Calu3 (cell line): ENCODE measurements at regions not wholly inside any gene's neighbourhood (a gene's known extent, or its start where the extent isn't known, plus 50 kb on each side); places are given as distances from the start of the nearest gene placed in this dataset.

Experiments used
- BruUV-seq: library from RNA; stranded (reverse); fragments of 400-500 nt; replicated peaks from 2 replicates; lab custom pipeline; 2021; lab: Mats Ljungman, UMichigan
- CTCF ChIA-PET: fragments of 300-600 bp; sonication (Branson Sonifier 250); formaldehyde crosslinking; loops from one replicate; lab custom pipeline; 2022; ENCODE audit warnings: antibody characterized with exemption; lab: Charles Lee
- DNase-seq: peaks from one replicate; pipeline ENCODE4 v3.0.0; 2022
- H3K27ac Mint-ChIP-seq: one replicate; pipeline ENCODE4 v1.8.0; 2022; ENCODE audit warnings: mixed read lengths; ENCODE audit not compliant: unreplicated experiment
- H3K27me3 Mint-ChIP-seq: one replicate; pipeline ENCODE4 v1.8.0; 2022; ENCODE audit warnings: mixed read lengths; ENCODE audit not compliant: unreplicated experiment
- H3K36me3 Mint-ChIP-seq: one replicate; pipeline ENCODE4 v1.8.0; 2022; ENCODE audit warnings: mild to moderate bottlenecking, moderate library complexity, mixed read lengths; ENCODE audit not compliant: insufficient read depth, unreplicated experiment
- H3K4me1 Mint-ChIP-seq: one replicate; pipeline ENCODE4 v1.8.0; 2022; ENCODE audit warnings: mild to moderate bottlenecking, low read depth, mixed read lengths; ENCODE audit not compliant: unreplicated experiment
- H3K4me3 Mint-ChIP-seq: one replicate; pipeline ENCODE4 v1.8.0; 2022; ENCODE audit warnings: mild to moderate bottlenecking, low read depth, moderate library complexity, mixed read lengths; ENCODE audit not compliant: unreplicated experiment
- H3K9me3 Mint-ChIP-seq: one replicate; pipeline ENCODE4 v1.8.0; 2022; ENCODE audit warnings: low read depth, mixed read lengths; ENCODE audit not compliant: unreplicated experiment
- CTCF ChIP-seq: fragments of 200-600 bp; IDR thresholded peaks from one replicate; pipeline ENCODE4 v1.8.0; 2022; ENCODE audit warnings: antibody characterized with exemption; ENCODE audit not compliant: unreplicated experiment
- intact Hi-C: fragments of 100-400 bp; cut with micrococcal nuclease; formaldehyde crosslinking; loops from one replicate; pipeline ENCODE4 v1.10.0; 2022; ENCODE audit not compliant: unreplicated experiment

- no TSS peak for BruUV-seq
- Mint-ChIP-seq H3K4me1 (peaks cover 16% of the 10 kb centered on the region), H3K9me3 (no peaks in the 10 kb centered on the region), H3K27ac (no peak overlapping the region), H3K4me3 (no peak overlapping the region), H3K27me3 (no peaks in the 10 kb centered on the region), H3K36me3 (no peaks in the 10 kb centered on the region)
- TF ChIP-seq CTCF: no peak
- intact Hi-C loops: no loop called here
- no peak for DNase-seq
- CTCF ChIA-PET: no interaction called here
Measured at GRCh38 chr3:31312400-31312799, 220.3 kb upstream of the STT3B start.

GRCh38 chr3:31314258-31314657, 218.5 kb upstream of the STT3B start:
- Mint-ChIP-seq H3K36me3 (no peaks in the 10 kb centered on the region), H3K4me1 (peaks cover 16% of the 10 kb centered on the region), H3K27me3 (no peaks in the 10 kb centered on the region), H3K27ac (no peak overlapping the region), H3K4me3 (no peak overlapping the region), H3K9me3 (no peaks in the 10 kb centered on the region)
- CTCF ChIA-PET: interaction anchor here (0.5 to 0.7 kb wide), 2 partner anchors 269 to 559 kb away, joined by 3 read pairs; no protein-coding TSS in a partner anchor
- TF ChIP-seq CTCF: no peak
- no TSS peak for BruUV-seq
- DNase-seq: no peak
- intact Hi-C loops: no loop called here

GRCh38 chr3:31319332-31319731, 213.4 kb upstream of the STT3B start:
- intact Hi-C loops: no loop called here
- BruUV-seq: no TSS peak
- Mint-ChIP-seq H3K27ac (no peak overlapping the region), H3K9me3 (peaks cover 2% of the 10 kb centered on the region), H3K27me3 (no peaks in the 10 kb centered on the region), H3K4me3 (no peak overlapping the region), H3K36me3 (no peaks in the 10 kb centered on the region), H3K4me1 (no peaks in the 10 kb centered on the region)
- TF ChIP-seq CTCF: no peak
- CTCF ChIA-PET: no interaction called here
- DNase-seq: no peak

- DNase-seq: no peak
- no peak for TF ChIP-seq CTCF
- BruUV-seq: no TSS peak
- no peaks in the 10 kb centered on the region for H3K27me3 Mint-ChIP-seq
- intact Hi-C loops: no loop called here
- no peak overlapping the region for H3K27ac Mint-ChIP-seq
- H3K4me1 Mint-ChIP-seq: no peaks in the 10 kb centered on the region
- no peak overlapping the region for H3K4me3 Mint-ChIP-seq
- H3K9me3 Mint-ChIP-seq: peaks cover 2% of the 10 kb centered on the region
- CTCF ChIA-PET: no interaction called here
- H3K36me3 Mint-ChIP-seq: no peaks in the 10 kb centered on the region
Measured at GRCh38 chr3:31321620-31322019, 211.1 kb upstream of the STT3B start.
